BJ (cell line): ENCODE measurements at regions not wholly inside any gene's neighbourhood (a gene's known extent, or its start where the extent isn't known, plus 50 kb on each side); places are given as distances from the start of the nearest gene placed in this dataset.

Experiments
- CTCF ChIA-PET: fragments of 350-600 bp; formaldehyde crosslinking; extraction: SDS; loops from one replicate; lab custom pipeline; 2021; ENCODE audit warnings: antibody characterized with exemption, inconsistent platforms; lab: Yijun Ruan, JAX
- POLR2A ChIA-PET: fragments of 300-600 bp; sonication (Branson Sonifier 250); formaldehyde crosslinking; extraction: SDS; loops from one replicate; lab custom pipeline; 2021; ENCODE audit warnings: antibody characterized with exemption; lab: Charles Lee
- DNase-seq: peaks from one replicate; pipeline ENCODE4 v3.0.0-alpha.2; 2011; ENCODE audit warnings: low read depth
- H3K27me3 ChIP-seq: 2 replicates; pipeline ENCODE4 v1.6.0; 2011; ENCODE audit warnings: low read length; ENCODE audit not compliant: control insufficient read depth, insufficient read depth
- H3K36me3 ChIP-seq: 2 replicates; pipeline ENCODE4 v1.5.1; 2011; ENCODE audit warnings: low read length; ENCODE audit not compliant: control insufficient read depth, insufficient read depth
- H3K4me3 ChIP-seq: 2 replicates; pipeline ENCODE4 v1.5.1; 2011; ENCODE audit warnings: low read depth, mild to moderate bottlenecking, control low read depth, low read length
- CTCF ChIP-seq: IDR thresholded peaks from 2 replicates; pipeline ENCODE4 v1.5.1; 2011; ENCODE audit warnings: low read depth, mild to moderate bottlenecking, control low read depth, inconsistent platforms, low read length, moderate library complexity; ENCODE audit not compliant: insufficient read depth

DNA sequence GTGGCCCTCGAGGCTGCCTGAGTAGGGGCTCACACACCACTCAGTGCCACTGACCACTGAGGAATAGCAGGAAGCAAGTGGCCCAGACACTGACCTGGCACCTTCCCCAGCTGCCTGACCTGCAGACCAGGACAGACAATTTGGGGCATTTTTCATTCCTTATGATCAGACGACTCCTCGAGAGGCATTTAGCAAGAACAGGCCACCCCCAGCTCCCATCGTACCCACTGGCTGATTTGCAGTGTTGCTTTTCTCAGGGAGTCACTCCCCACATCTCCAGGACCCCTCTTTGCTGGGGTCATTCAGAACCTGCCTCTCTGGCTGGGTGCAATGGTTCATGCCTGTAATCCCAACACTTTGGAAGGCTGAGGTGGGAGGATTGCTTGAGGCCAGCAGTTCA is 185.7 kb downstream of the HAUS1 start:
- no peak for DNase-seq
- ChIA-PET POLR2A (no interaction called here), CTCF (interaction anchor here (1.2 to 1.3 kb wide), 2 partner anchors 9 to 117 kb away, joined by 3 to 4 read pairs; a partner anchor contains a TSS)
- H3K36me3 ChIP-seq = no peaks in the 10 kb centered on the region
- H3K4me3 ChIP-seq = no peak overlapping the region
- H3K27me3 ChIP-seq = no peaks in the 10 kb centered on the region
- no peak for TF ChIP-seq CTCF

DNA sequence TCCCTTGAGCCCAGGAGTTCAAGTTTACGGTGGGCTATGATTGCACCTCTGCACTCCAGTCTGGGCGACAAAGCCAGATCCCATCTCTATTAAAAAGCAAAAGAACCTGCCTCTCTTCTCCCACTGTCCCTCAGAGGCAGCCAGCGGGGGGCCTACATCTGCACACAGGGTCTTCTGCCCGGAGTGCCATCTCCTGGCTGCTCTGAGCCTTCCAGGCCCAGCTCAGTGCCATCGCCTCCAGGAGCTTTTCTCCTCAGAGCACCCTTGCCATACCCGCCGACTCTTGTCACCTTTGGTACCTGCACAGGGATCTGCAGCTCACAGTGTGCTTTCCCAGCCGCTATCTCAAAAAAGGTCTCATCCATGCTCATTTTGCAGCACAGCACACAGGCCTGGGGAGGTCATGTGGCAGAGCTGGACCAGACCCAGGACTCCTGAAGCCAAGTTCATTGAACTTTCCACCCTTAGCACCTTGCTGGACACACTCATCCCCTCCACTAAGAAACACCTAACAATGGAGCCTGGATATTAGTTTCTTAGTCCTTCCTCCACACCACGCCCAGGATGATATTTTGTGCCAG is 186.3 kb downstream of the HAUS1 start:
- POLR2A ChIA-PET = no interaction called here
- H3K4me3 ChIP-seq = no peak overlapping the region
- no peaks in the 10 kb centered on the region for H3K36me3 ChIP-seq
- CTCF ChIA-PET = interaction anchor here (1.2 to 1.3 kb wide), 2 partner anchors 9 to 117 kb away, joined by 3 to 4 read pairs; a partner anchor contains a TSS
- no peak for DNase-seq
- no peak for TF ChIP-seq CTCF
- H3K27me3 ChIP-seq = no peaks in the 10 kb centered on the region

DNA sequence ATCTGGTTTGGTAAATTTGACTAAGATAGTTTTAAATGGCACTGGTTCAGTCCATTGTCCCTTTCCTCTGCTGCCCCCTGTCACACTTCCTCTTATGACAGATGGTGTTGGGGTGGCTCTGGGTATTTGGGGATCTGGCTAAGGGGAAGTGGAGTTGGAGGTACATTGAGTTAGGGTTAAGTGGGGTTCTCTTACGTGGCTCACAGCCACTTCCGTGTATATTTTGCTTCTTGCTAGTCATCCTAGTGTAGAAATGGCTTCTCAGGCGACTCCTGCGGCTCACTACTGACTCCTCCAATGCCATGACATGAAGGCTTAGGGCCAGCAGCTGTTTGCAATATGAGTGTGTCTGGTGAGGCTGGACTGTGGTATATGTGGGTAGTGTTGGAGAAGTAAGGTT is 187.0 kb downstream of the HAUS1 start:
- H3K27me3 ChIP-seq = no peaks in the 10 kb centered on the region
- TF ChIP-seq CTCF = no peak
- DNase-seq = no peak
- H3K36me3 ChIP-seq = no peaks in the 10 kb centered on the region
- CTCF ChIA-PET = interaction anchor here (1.2 to 1.6 kb wide), 3 partner anchors 9 to 118 kb away, joined by 4 to 7 read pairs (median 4); a partner anchor contains a TSS
- POLR2A ChIA-PET = no interaction called here
- H3K4me3 ChIP-seq = no peak overlapping the region

DNA sequence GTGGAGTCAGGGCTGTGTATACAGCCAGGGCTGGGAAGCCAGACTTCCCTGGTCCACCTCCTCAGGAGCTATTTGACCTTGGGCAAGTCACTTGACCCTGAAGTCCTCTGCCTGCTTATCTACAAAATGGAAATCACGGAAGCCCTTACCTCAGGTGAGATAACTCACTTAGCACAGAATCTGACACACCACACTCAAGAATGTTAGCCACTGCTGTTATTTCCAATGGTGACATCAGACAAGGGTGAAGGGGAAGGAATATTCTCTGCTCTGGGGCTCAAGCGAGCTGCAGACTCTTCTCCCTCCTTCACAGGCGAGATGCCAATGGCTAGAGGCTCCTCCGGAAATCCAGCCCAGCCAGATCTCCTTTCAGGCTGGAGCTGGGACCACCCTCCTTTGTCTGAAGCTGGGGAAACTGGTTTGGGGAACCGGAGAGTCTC is 189.6 kb downstream of the HAUS1 start:
- POLR2A ChIA-PET = no interaction called here
- no peaks in the 10 kb centered on the region for H3K36me3 ChIP-seq
- H3K27me3 ChIP-seq = no peaks in the 10 kb centered on the region
- CTCF ChIA-PET = no interaction called here
- no peak for TF ChIP-seq CTCF
- no peak overlapping the region for H3K4me3 ChIP-seq
- DNase-seq = no peak

DNA sequence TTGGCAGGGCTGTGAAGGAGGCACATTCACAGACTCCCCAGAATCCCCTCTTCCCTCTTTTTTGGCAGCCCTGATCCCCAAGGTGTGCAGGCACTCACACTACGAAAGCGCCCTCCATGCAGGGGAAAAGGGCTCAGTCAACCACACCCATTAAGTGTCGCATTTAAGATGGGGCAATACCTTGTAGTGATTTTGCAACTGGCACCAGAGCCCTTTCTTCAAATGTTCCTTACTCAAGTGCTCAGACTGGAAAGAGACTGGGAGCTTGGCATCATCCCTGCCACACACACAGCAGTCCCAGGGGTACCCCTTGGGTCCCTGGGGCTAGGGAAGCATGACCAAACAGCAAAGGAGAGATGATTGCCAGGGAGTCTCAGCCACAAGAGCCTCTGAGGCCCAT is 190.1 kb downstream of the HAUS1 start:
- no peak for TF ChIP-seq CTCF
- Histone ChIP-seq H3K27me3 (no peaks in the 10 kb centered on the region), H3K36me3 (no peaks in the 10 kb centered on the region), H3K4me3 (no peak overlapping the region)
- no peak for DNase-seq
- ChIA-PET POLR2A (no interaction called here), CTCF (no interaction called here)
